H1 (cell line): ENCODE measurements at regions not wholly inside any gene's neighbourhood (a gene's known extent, or its start where the extent isn't known, plus 50 kb on each side); places are given as distances from the start of the nearest gene placed in this dataset.

Source experiments
- CTCF ChIA-PET: fragments of 300-600 bp; sonication (Branson Sonifier 250); formaldehyde crosslinking; loops from one replicate; lab custom pipeline; 2021; ENCODE audit not compliant: partially characterized antibody; lab: Charles Lee
- POLR2A ChIA-PET: fragments of 300-600 bp; sonication (Branson Sonifier 250); formaldehyde crosslinking; loops from one replicate; lab custom pipeline; 2021; ENCODE audit warnings: inconsistent platforms; ENCODE audit not compliant: partially characterized antibody; lab: Charles Lee
- DNase-seq, 2 experiments: peaks; one replicate each; pipeline versions ENCODE4 v3.0.0 to v3.0.0-alpha.2; 2010 to 2022; ENCODE audit warnings: low spot score in 2 of 2, low read depth in 1 of 2, mixed read lengths in 1 of 2
- FAIRE-seq: peaks from 2 replicates; lab custom pipeline; 2011; peaks lifted over from hg19 to GRCh38; lab: Jason Lieb, UNC
- H2AFZ ChIP-seq: 2 replicates; pipeline ENCODE4 v1.8.1; 2012; ENCODE audit warnings: low read length, inconsistent platforms
- H2AK5ac ChIP-seq: 2 replicates; pipeline ENCODE4 v1.6.1; 2013; ENCODE audit warnings: low read depth, low read length
- H2BK120ac ChIP-seq: replicated peaks from 2 replicates; pipeline ENCODE3; 2013; ENCODE audit warnings: low read depth, low read length, inconsistent platforms
- H2BK12ac ChIP-seq: 2 replicates; pipeline ENCODE4 v1.6.1; 2013; ENCODE audit warnings: low read depth, low read length
- H2BK15ac ChIP-seq: 2 replicates; pipeline ENCODE4 v1.6.1; 2013; ENCODE audit warnings: low read length
- H2BK20ac ChIP-seq: 2 replicates; pipeline ENCODE4 v1.6.1; 2013; ENCODE audit warnings: low read length
- H2BK5ac ChIP-seq: 2 replicates; pipeline ENCODE4 v1.6.1; 2013; ENCODE audit warnings: low read depth, low read length
- H3K14ac ChIP-seq: 2 replicates; pipeline ENCODE4 v1.6.1; 2013; ENCODE audit warnings: inconsistent platforms; ENCODE audit not compliant: insufficient read length
- H3K18ac ChIP-seq: 2 replicates; pipeline ENCODE4 v1.6.1; 2013; ENCODE audit warnings: low read length; ENCODE audit errors: extremely low read depth
- H3K23ac ChIP-seq: 2 replicates; pipeline ENCODE4 v1.6.1; 2013; ENCODE audit warnings: inconsistent platforms; ENCODE audit not compliant: insufficient read length
- H3K23me2 ChIP-seq: 2 replicates; pipeline ENCODE4 v1.6.1; 2013; ENCODE audit warnings: low read depth, low read length
- H3K27ac ChIP-seq: 2 replicates; pipeline ENCODE4 v1.6.1; 2011; ENCODE audit warnings: low read depth, low read length, inconsistent platforms
- H3K27me3 ChIP-seq, 4 experiments: replicated peaks in 1 of 4; 1 replicate in 1 of 4; 2 replicates in 3 of 4; pipeline versions ENCODE4 v1.6.1 to v1.8.1; 2011 to 2013; ENCODE audit warnings: low read length in 3 of 4, mild to moderate bottlenecking in 3 of 4, inconsistent platforms in 2 of 4, mixed read lengths in 2 of 4, moderate library complexity in 1 of 4; ENCODE audit not compliant: control insufficient read depth in 3 of 4, insufficient read depth in 3 of 4; ENCODE audit errors: extremely low read depth in 1 of 4
- H3K36me3 ChIP-seq, 4 experiments: 2 replicates each; pipeline versions ENCODE4 v1.6.1 to v1.8.1; 2011 to 2013; ENCODE audit warnings: mild to moderate bottlenecking in 4 of 4, low read length in 3 of 4, moderate library complexity in 2 of 4, control low read depth in 1 of 4, inconsistent platforms in 1 of 4; ENCODE audit not compliant: insufficient read depth in 4 of 4, control insufficient read depth in 2 of 4
- H3K4ac ChIP-seq: replicated peaks from 2 replicates; pipeline ENCODE3; 2013; ENCODE audit warnings: low read length, low read depth, mixed read lengths, inconsistent platforms; ENCODE audit not compliant: insufficient read length
- H3K4me1 ChIP-seq, 4 experiments: replicated peaks in 1 of 4; 1 replicate in 1 of 4; 2 replicates in 3 of 4; pipeline versions ENCODE4 v1.6.1 to v1.8.1; 2011 to 2013; ENCODE audit warnings: low read length in 3 of 4, inconsistent platforms in 2 of 4, mixed read lengths in 1 of 4; ENCODE audit not compliant: insufficient read depth in 4 of 4, control insufficient read depth in 3 of 4
- H3K4me2 ChIP-seq, 2 experiments: 2 replicates each; pipeline versions ENCODE4 v1.6.1 to v1.8.1; 2011 to 2013; ENCODE audit warnings: low read depth in 2 of 2, low read length in 2 of 2, control low read depth in 1 of 2, inconsistent platforms in 1 of 2, mild to moderate bottlenecking in 1 of 2; ENCODE audit not compliant: insufficient read depth in 1 of 2
- H3K4me3 ChIP-seq, 4 experiments: fragments of 200-600, 300-600 bp in 1 of 4; sonication (generic), shearing (Covaris generic), sonication (Bioruptor Twin) in 1 of 4; 2 replicates each; pipeline versions ENCODE4 v1.5.1 to v1.8.1; 2011 to 2016; ENCODE audit warnings: low read length in 4 of 4, low read depth in 3 of 4, control low read depth in 2 of 4, inconsistent platforms in 2 of 4, mild to moderate bottlenecking in 2 of 4, mixed read lengths in 1 of 4, moderate library complexity in 1 of 4; ENCODE audit not compliant: insufficient read depth in 2 of 4; ENCODE audit errors: extremely low read depth in 1 of 4
- H3K56ac ChIP-seq: replicated peaks from 2 replicates; pipeline ENCODE3; 2013; ENCODE audit warnings: low read depth, mild to moderate bottlenecking, mixed read lengths, low read length, inconsistent platforms; ENCODE audit not compliant: insufficient read length
- H3K79me1 ChIP-seq: 2 replicates; pipeline ENCODE4 v1.6.1; 2013; ENCODE audit warnings: low read depth, low read length, control low read depth
- H3K79me2 ChIP-seq, 2 experiments: 2 replicates each; pipeline versions ENCODE4 v1.6.1 to v1.8.1; 2012 to 2013; ENCODE audit warnings: low read length in 2 of 2, mild to moderate bottlenecking in 2 of 2, inconsistent platforms in 1 of 2; ENCODE audit not compliant: insufficient read depth in 2 of 2, control insufficient read depth in 1 of 2
- H3K9ac ChIP-seq, 4 experiments: replicated peaks in 1 of 4; 1 replicate in 1 of 4; 2 replicates in 3 of 4; pipeline versions ENCODE4 v1.6.1 to v1.8.1; 2011 to 2013; ENCODE audit warnings: low read depth in 3 of 4, low read length in 3 of 4, control low read depth in 2 of 4, mild to moderate bottlenecking in 2 of 4, moderate library complexity in 2 of 4, inconsistent platforms in 1 of 4; ENCODE audit errors: extremely low read depth in 1 of 4
- H3K9me3 ChIP-seq, 2 experiments: 2 replicates each; pipeline versions ENCODE4 v1.6.1 to v1.8.1; 2012 to 2013; ENCODE audit warnings: mild to moderate bottlenecking in 2 of 2, moderate library complexity in 2 of 2, control low read depth in 1 of 2, inconsistent platforms in 1 of 2, low read depth in 1 of 2, low read length in 1 of 2, mixed read lengths in 1 of 2; ENCODE audit not compliant: insufficient read depth in 2 of 2
- H4K20me1 ChIP-seq, 2 experiments: replicated peaks in 1 of 2; 2 replicates each; pipeline versions ENCODE3 to v1.8.1; 2011 to 2013; ENCODE audit warnings: inconsistent platforms in 2 of 2, low read length in 2 of 2, mild to moderate bottlenecking in 1 of 2; ENCODE audit not compliant: insufficient read depth in 2 of 2, control insufficient read depth in 1 of 2
- H4K5ac ChIP-seq: 2 replicates; pipeline ENCODE4 v1.6.1; 2013; ENCODE audit warnings: low read length, low read depth, mixed read lengths, inconsistent platforms; ENCODE audit not compliant: insufficient read length
- H4K8ac ChIP-seq: 2 replicates; pipeline ENCODE4 v1.8.0; 2013; ENCODE audit warnings: mild to moderate bottlenecking, moderate library complexity, low read length, inconsistent platforms; ENCODE audit not compliant: insufficient read depth; ENCODE audit errors: extremely low read depth
- H4K91ac ChIP-seq: replicated peaks from 2 replicates; pipeline ENCODE3; 2013; ENCODE audit warnings: low read length, mixed read lengths, inconsistent platforms; ENCODE audit not compliant: insufficient read length
- CREB1 ChIP-seq: IDR thresholded peaks from 2 replicates; pipeline ENCODE4 v1.6.1; 2012; ENCODE audit warnings: inconsistent platforms
- EGR1 ChIP-seq: IDR thresholded peaks from 2 replicates; pipeline ENCODE4 v1.6.1; 2011; ENCODE audit warnings: low read depth, low read length, borderline replicate concordance
- EZH2 ChIP-seq: fragments of 200-600 bp; sonication (generic); IDR thresholded peaks from 2 replicates; pipeline ENCODE4 v1.7.1; 2012; ENCODE audit warnings: low read depth, mild to moderate bottlenecking, moderate library complexity, low read length, inconsistent platforms; ENCODE audit not compliant: severe bottlenecking
- POLR2A ChIP-seq, 2 experiments: IDR thresholded peaks; 1 replicate in 1 of 2; 2 replicates in 1 of 2; pipeline ENCODE4 v1.6.1; 2011; ENCODE audit warnings: low read depth in 2 of 2, low read length in 2 of 2, mild to moderate bottlenecking in 2 of 2; ENCODE audit errors: control extremely low read depth in 1 of 2
- TAF7 ChIP-seq: optimal IDR thresholded peaks from 2 replicates; pipeline ENCODE3; 2011; ENCODE audit warnings: low read depth, mild to moderate bottlenecking, inconsistent platforms, low read length, moderate library complexity, borderline replicate concordance
- ZNF274 ChIP-seq: IDR thresholded peaks from 2 replicates; pipeline ENCODE4 v1.7.0; 2012; ENCODE audit warnings: low read length, borderline replicate concordance; ENCODE audit errors: extremely low read depth
- WGBS, 2 experiments: shearing (Covaris generic) in 1 of 2; methylation state at CpG; one replicate each; pipeline versions ENCODE4 v1.1.6 to v1.1.7; 2013 to 2015; ENCODE audit warnings: low lambda C conversion rate in 2 of 2, mixed read lengths in 2 of 2, inconsistent platforms in 1 of 2, low coverage in 1 of 2, missing lambda C conversion rate in 1 of 2; ENCODE audit not compliant: insufficient replicate concordance in 2 of 2, insufficient coverage in 1 of 2, insufficient read length in 1 of 2; ENCODE audit errors: extremely low coverage in 1 of 2, missing lambda C conversion rate in 1 of 2; 5-methylcytosine and 5-hydroxymethylcytosine counted together
- TF ChIP-seq, protein P1 (sequence below): IDR thresholded peaks from 2 replicates; pipeline ENCODE4 v1.6.1; 2011; ENCODE audit warnings: low read depth, mild to moderate bottlenecking, low read length; ENCODE audit not compliant: insufficient read depth

GRCh38 chrX:13254076-13254785 lies 65.6 kb downstream of the ATXN3L start:
- Histone ChIP-seq H4K5ac (no peak overlapping the region), H4K91ac (no peak overlapping the region), H3K18ac (no peak overlapping the region), H2BK20ac (no peak overlapping the region), H3K36me3 (no peaks in the 10 kb centered on the region), H3K27me3 (no peaks in the 10 kb centered on the region), H3K23me2 (no peaks in the 10 kb centered on the region), H2BK12ac (no peak overlapping the region), H2BK120ac (no peak overlapping the region), H2AFZ (no peak overlapping the region), H3K4me1 (no peaks in the 10 kb centered on the region), H4K8ac (no peak overlapping the region; the same call in 1 of the 2 replicates), H3K23ac (no peak overlapping the region), H3K14ac (no peak overlapping the region), H3K4me3 (no peak overlapping the region), H2AK5ac (no peak overlapping the region), H3K79me1 (no peaks in the 10 kb centered on the region), H3K4ac (no peak overlapping the region), H4K20me1 (no peaks in the 10 kb centered on the region), H3K27ac (no peak overlapping the region), H2BK15ac (no peak overlapping the region), H2BK5ac (no peak overlapping the region), H3K4me2 (no peak overlapping the region), H3K9ac (no peak overlapping the region), H3K79me2 (no peaks in the 10 kb centered on the region), H3K56ac (no peak overlapping the region), H3K9me3 (no peaks in the 10 kb centered on the region)
- ChIA-PET CTCF (interaction anchor here (0.6 to 1.6 kb wide), 3 partner anchors 15 to 108 kb away, joined by 3 to 4 read pairs (median 3); no protein-coding TSS in a partner anchor), POLR2A (no interaction called here)
- TF ChIP-seq EZH2 (no peak), TAF7 (no peak), POLR2A (IDR thresholded peaks at IDR 0.05; ENCODE audit: control extremely low read depth in 1 of 2, low read depth in 2 of 2, low read length in 2 of 2) (no peak), ZNF274 (no peak), EGR1 (no peak), CREB1 (no peak)
- TF ChIP-seq, protein P1, sequence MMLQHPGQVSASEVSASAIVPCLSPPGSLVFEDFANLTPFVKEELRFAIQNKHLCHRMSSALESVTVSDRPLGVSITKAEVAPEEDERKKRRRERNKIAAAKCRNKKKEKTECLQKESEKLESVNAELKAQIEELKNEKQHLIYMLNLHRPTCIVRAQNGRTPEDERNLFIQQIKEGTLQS, result no peak
- FAIRE-seq, result peak; percentile 7
- no peak for DNase-seq
- 84% methylated on average over 5 of the region's 5 CpGs; no CpG with 5 or more reads in 1 of the 2 experiments for WGBS, 2 experiments
